ENCODE measurements at regions not wholly inside any gene's neighbourhood (a gene's known extent, or its start where the extent isn't known, plus 50 kb on each side); places are given as distances from the start of the nearest gene placed in this dataset.

GRCh38 chr18:46356278-46357033 lies 252.3 kb downstream of the HAUS1 start (continued):
- TF ChIP-seq ZNF121 (CRISPR knock-in tag; conservative IDR thresholded peaks at IDR 0.05): no peak
- TF ChIP-seq ZNF707 (CRISPR knock-in tag; conservative IDR thresholded peaks at IDR 0.05): no peak
- no peak for TF ChIP-seq ZNF583 (CRISPR knock-in tag; IDR thresholded peaks at IDR 0.05)
- TF ChIP-seq TEAD2 (tag; IDR thresholded peaks at IDR 0.05): no peak

GRCh38 chr18:46360102-46360699 lies 256.0 kb downstream of the HAUS1 start:
- 0% methylated on average over 4 of the region's 4 CpGs for WGBS (ENCODE audit: insufficient coverage, low coverage, missing lambda C conversion rate)
- intact Hi-C loops (cut with micrococcal nuclease): no loop called here

More at GRCh38 chr18:46360102-46360699, 256.0 kb downstream of the HAUS1 start:
- peaks cover 0 to 31% of the 10 kb centered on the region in 2 experiments; a peak in 1 of 5 replicates for H3K27me3 ChIP-seq (ENCODE audit: control insufficient read depth in 2 of 2, insufficient read depth in 2 of 2, low read length in 2 of 2)
- TF ChIP-seq ZNF263 (CRISPR knock-in tag; IDR thresholded peaks at IDR 0.05; ENCODE audit: borderline replicate concordance) (peak; percentile 67; the same call in 1 of the 2 replicates), NCOA4 (IDR thresholded peaks at IDR 0.05; ENCODE audit: partially characterized antibody) (no peak)
- no peaks in the 10 kb centered on the region for H3K9me3 ChIP-seq (replicated peaks; ENCODE audit: control insufficient read depth, insufficient read depth, low read depth, low read length)
- no TSS peak for BruUV-seq (replicated peaks)
- H3K4me3 ChIP-seq: no peak overlapping the region
- CTCF ChIA-PET (ENCODE audit: low intra/inter-chr PET ratio): no interaction called here
- no peaks in the 10 kb centered on the region for H3K9me1 ChIP-seq (ENCODE audit: control insufficient read depth, insufficient read depth, low read length)
- DNase-seq (ENCODE audit: extremely low read depth in 1 of 4, low spot score in 3 of 4): no peak
- H3K27ac ChIP-seq (ENCODE audit: extremely low read depth, low read depth, low read length): no peak overlapping the region
- no peak overlapping the region for H3K9ac ChIP-seq (ENCODE audit: insufficient read depth in 1 of 2, low read depth in 2 of 2, low read length in 2 of 2)
- POLR2A ChIA-PET: no interaction called here
- in situ Hi-C loops (cut with MboI): no loop called here
- H4K20me1 ChIP-seq (replicated peaks; ENCODE audit: control insufficient read depth, insufficient read depth, low read length): no peaks in the 10 kb centered on the region
- ATAC-seq: no peak
- no peak overlapping the region for H2AFZ ChIP-seq (ENCODE audit: low read depth, low read length)
- no peak overlapping the region for H3K4me2 ChIP-seq (ENCODE audit: insufficient read depth, low read length)
- H3K79me2 ChIP-seq (ENCODE audit: control insufficient read depth, insufficient read depth, low read length): no peaks in the 10 kb centered on the region
- no peaks in the 10 kb centered on the region for H3K4me1 ChIP-seq (replicated peaks in 1 of 2; ENCODE audit: control insufficient read depth in 2 of 2, insufficient read depth in 2 of 2, low read length in 2 of 2)
- no peaks in the 10 kb centered on the region for H3K36me3 ChIP-seq (ENCODE audit: control insufficient read depth, insufficient read depth, low read length)
- no peak for FAIRE-seq
